H9 (cell line): ENCODE measurements at regions not wholly inside any gene's neighbourhood (a gene's known extent, or its start where the extent isn't known, plus 50 kb on each side); places are given as distances from the start of the nearest gene placed in this dataset.

ENCODE experiments used
- DNase-seq: peaks from one replicate; pipeline ENCODE4 v3.0.0-alpha.2; 2017
- H2AFZ ChIP-seq: one replicate; pipeline ENCODE4 v1.6.1; 2013; ENCODE audit warnings: mild to moderate bottlenecking, low read length, control low read depth, moderate library complexity
- H2AK5ac ChIP-seq: 2 replicates; pipeline ENCODE4 v1.6.1; 2013; ENCODE audit warnings: low read length, control low read depth, mixed read lengths; ENCODE audit not compliant: insufficient read length
- H2BK120ac ChIP-seq: one replicate; pipeline ENCODE4 v1.6.1; 2013; ENCODE audit warnings: low read depth, mild to moderate bottlenecking, low read length, control low read depth, inconsistent platforms; ENCODE audit not compliant: poor library complexity, severe bottlenecking
- H2BK12ac ChIP-seq: 2 replicates; pipeline ENCODE4 v1.6.1; 2013; ENCODE audit warnings: low read length, control low read depth, mixed read lengths, low read depth; ENCODE audit not compliant: insufficient read length
- H2BK15ac ChIP-seq: 2 replicates; pipeline ENCODE4 v1.6.1; 2013; ENCODE audit warnings: low read depth, low read length, control low read depth
- H2BK20ac ChIP-seq: one replicate; pipeline ENCODE4 v1.6.1; 2013; ENCODE audit warnings: low read depth, mild to moderate bottlenecking, low read length, control low read depth, inconsistent platforms; ENCODE audit not compliant: poor library complexity, severe bottlenecking
- H2BK5ac ChIP-seq: 2 replicates; pipeline ENCODE4 v1.6.1; 2013; ENCODE audit warnings: low read length, control low read depth, mixed read lengths; ENCODE audit not compliant: insufficient read length
- H3K14ac ChIP-seq: 2 replicates; pipeline ENCODE4 v1.6.1; 2013; ENCODE audit warnings: low read length, control low read depth; ENCODE audit not compliant: insufficient read depth
- H3K18ac ChIP-seq: 2 replicates; pipeline ENCODE4 v1.6.1; 2013; ENCODE audit warnings: low read depth, mild to moderate bottlenecking, mixed read lengths, low read length, control low read depth; ENCODE audit not compliant: insufficient read length
- H3K23ac ChIP-seq: 2 replicates; pipeline ENCODE4 v1.6.1; 2013; ENCODE audit warnings: low read length, control low read depth, mixed read lengths, low read depth; ENCODE audit not compliant: insufficient read length
- H3K23me2 ChIP-seq: 2 replicates; pipeline ENCODE4 v1.6.1; 2013; ENCODE audit warnings: low read depth, mild to moderate bottlenecking, mixed read lengths, low read length, control low read depth; ENCODE audit not compliant: insufficient read length, poor library complexity, severe bottlenecking
- H3K27ac ChIP-seq: 2 replicates; pipeline ENCODE4 v1.5.1; 2013; ENCODE audit warnings: low read length, control low read depth, mixed read lengths, low read depth; ENCODE audit not compliant: insufficient read length
- H3K27me3 ChIP-seq: 2 replicates; pipeline ENCODE4 v1.6.1; 2013; ENCODE audit warnings: low read length, control low read depth, inconsistent platforms; ENCODE audit not compliant: insufficient read depth
- H3K4ac ChIP-seq: 2 replicates; pipeline ENCODE4 v1.6.1; 2013; ENCODE audit warnings: low read depth, mild to moderate bottlenecking, control low read depth, inconsistent platforms, low read length, moderate library complexity
- H3K4me1 ChIP-seq: 2 replicates; pipeline ENCODE4 v1.6.1; 2013; ENCODE audit warnings: low read length, control low read depth, inconsistent platforms; ENCODE audit not compliant: insufficient read depth
- H3K4me2 ChIP-seq: 2 replicates; pipeline ENCODE4 v1.6.1; 2013; ENCODE audit warnings: low read length, control low read depth, mixed read lengths; ENCODE audit not compliant: insufficient read length, insufficient read depth
- H3K56ac ChIP-seq: 2 replicates; pipeline ENCODE4 v1.6.1; 2013; ENCODE audit warnings: low read depth, mild to moderate bottlenecking, mixed read lengths, low read length, control low read depth; ENCODE audit not compliant: insufficient read length
- H3K79me1 ChIP-seq: 2 replicates; pipeline ENCODE4 v1.6.1; 2013; ENCODE audit warnings: low read depth, mild to moderate bottlenecking, moderate library complexity, low read length, control low read depth, inconsistent platforms; ENCODE audit not compliant: insufficient read depth, poor library complexity, severe bottlenecking
- H3K79me2 ChIP-seq: 2 replicates; pipeline ENCODE4 v1.6.1; 2013; ENCODE audit warnings: low read length, control low read depth, inconsistent platforms; ENCODE audit not compliant: insufficient read depth
- H3K9ac ChIP-seq: 2 replicates; pipeline ENCODE4 v1.6.1; 2013; ENCODE audit warnings: low read length, control low read depth, mixed read lengths; ENCODE audit not compliant: insufficient read length; ENCODE audit errors: extremely low read depth
- H3K9me3 ChIP-seq: one replicate; pipeline ENCODE4 v1.6.1; 2013; ENCODE audit warnings: low read depth, low read length, inconsistent platforms; ENCODE audit not compliant: control insufficient read depth
- H3T11ph ChIP-seq: one replicate; pipeline ENCODE4 v1.6.1; 2013; ENCODE audit warnings: mild to moderate bottlenecking, low read length, control low read depth, inconsistent platforms
- H4K20me1 ChIP-seq: one replicate; pipeline ENCODE4 v1.6.1; 2013; ENCODE audit not compliant: control insufficient read depth, insufficient read length, insufficient read depth
- H4K5ac ChIP-seq: 2 replicates; pipeline ENCODE4 v1.6.1; 2013; ENCODE audit warnings: low read depth, mild to moderate bottlenecking, mixed read lengths, low read length, control low read depth; ENCODE audit not compliant: insufficient read length
- H4K8ac ChIP-seq: replicated peaks from 2 replicates; pipeline ENCODE4 v1.6.1; 2013; ENCODE audit warnings: low read length, control low read depth, mixed read lengths, low read depth; ENCODE audit not compliant: insufficient read length
- H4K91ac ChIP-seq: 2 replicates; pipeline ENCODE4 v1.6.1; 2013; ENCODE audit warnings: low read depth, mild to moderate bottlenecking, moderate library complexity, mixed read lengths, low read length, control low read depth; ENCODE audit not compliant: insufficient read length
- H3K27ac Mint-ChIP-seq, 3 experiments: 2 replicates in 2 of 3; 3 replicates in 1 of 3; pipeline ENCODE4 v1.8.0; 2020 to 2021; ENCODE audit warnings: mixed read lengths in 3 of 3, mild to moderate bottlenecking in 1 of 3, moderate library complexity in 1 of 3
- H3K27me3 Mint-ChIP-seq: 2 replicates; pipeline ENCODE4 v1.8.0; 2021; ENCODE audit warnings: low read depth, mild to moderate bottlenecking, moderate library complexity, mixed read lengths
- H3K36me3 Mint-ChIP-seq, 3 experiments: 2 replicates in 2 of 3; 3 replicates in 1 of 3; pipeline ENCODE4 v1.8.0; 2020 to 2021; ENCODE audit warnings: low read depth in 3 of 3, mixed read lengths in 3 of 3; ENCODE audit not compliant: insufficient read depth in 1 of 3
- H3K4me1 Mint-ChIP-seq, 2 experiments: 2 replicates each; pipeline ENCODE4 v1.8.0; 2020; ENCODE audit warnings: mixed read lengths in 2 of 2
- H3K4me3 Mint-ChIP-seq, 2 experiments: 2 replicates in 1 of 2; 3 replicates in 1 of 2; pipeline ENCODE4 v1.8.0; 2020 to 2021; ENCODE audit warnings: mild to moderate bottlenecking in 2 of 2, mixed read lengths in 2 of 2, moderate library complexity in 1 of 2
- H3K9me3 Mint-ChIP-seq, 2 experiments: 2 replicates in 1 of 2; 3 replicates in 1 of 2; pipeline ENCODE4 v1.8.0; 2020; ENCODE audit warnings: mild to moderate bottlenecking in 2 of 2, mixed read lengths in 2 of 2, moderate library complexity in 1 of 2
- WGBS: extraction: QIAGEN DNeasy Blood & Tissue Kit; methylation state at CpG from one replicate; pipeline ENCODE4 v1.1.7; 2013; ENCODE audit warnings: missing lambda C conversion rate, low lambda C conversion rate, mixed read lengths; ENCODE audit not compliant: insufficient read length; ENCODE audit errors: extremely low coverage; 5-methylcytosine and 5-hydroxymethylcytosine counted together
- TF ChIP-seq, protein P1 (sequence below): fragments of 200-600 bp; sonication (generic); conservative IDR thresholded peaks from 3 replicates; pipeline ENCODE4 v1.8.0; 2021; ENCODE audit warnings: antibody characterized with exemption, mild to moderate bottlenecking

DNA sequence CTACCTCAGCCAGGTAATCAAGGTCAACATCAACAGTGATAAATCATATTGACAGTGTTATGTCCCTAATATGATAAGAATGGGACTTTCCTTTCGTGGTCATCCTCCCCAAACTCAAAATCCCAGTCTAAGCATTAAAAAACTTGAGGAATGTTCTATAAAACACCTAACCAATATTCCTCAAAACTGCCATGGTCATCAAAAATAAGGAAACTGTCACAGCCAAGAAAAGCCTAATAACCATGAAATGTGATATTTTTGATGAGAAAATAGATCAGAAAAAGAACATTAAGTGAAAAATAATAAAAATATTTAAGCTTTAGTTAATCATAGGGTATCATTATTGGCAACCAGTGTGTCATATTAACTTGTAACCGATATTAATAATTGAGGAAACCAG is 232.1 kb upstream of the ATP10B start:
- H3K36me3 Mint-ChIP-seq, result no peaks in the 10 kb centered on the region

More for the DNA sequence above, 232.1 kb upstream of the ATP10B start:
- Mint-ChIP-seq H3K4me3 (no peak overlapping the region), H3K4me1 (no peaks in the 10 kb centered on the region), H3K9me3 (peaks cover 0 to 1% of the 10 kb centered on the region in 2 experiments; a peak in 1 of 5 replicates), H3K27me3 (peaks cover 2% of the 10 kb centered on the region; the same call in 1 of the 2 replicates), H3K27ac (no peak overlapping the region)
- H3K4me1 ChIP-seq, result no peaks in the 10 kb centered on the region
- no peak overlapping the region for H2BK15ac ChIP-seq
- no peak overlapping the region for H3K4me2 ChIP-seq
- H3K23ac ChIP-seq, result no peak overlapping the region
- no peak overlapping the region for H4K8ac ChIP-seq
- WGBS, result no CpG with 5 or more reads among the region's 2 CpGs
- TF ChIP-seq, protein P1, sequence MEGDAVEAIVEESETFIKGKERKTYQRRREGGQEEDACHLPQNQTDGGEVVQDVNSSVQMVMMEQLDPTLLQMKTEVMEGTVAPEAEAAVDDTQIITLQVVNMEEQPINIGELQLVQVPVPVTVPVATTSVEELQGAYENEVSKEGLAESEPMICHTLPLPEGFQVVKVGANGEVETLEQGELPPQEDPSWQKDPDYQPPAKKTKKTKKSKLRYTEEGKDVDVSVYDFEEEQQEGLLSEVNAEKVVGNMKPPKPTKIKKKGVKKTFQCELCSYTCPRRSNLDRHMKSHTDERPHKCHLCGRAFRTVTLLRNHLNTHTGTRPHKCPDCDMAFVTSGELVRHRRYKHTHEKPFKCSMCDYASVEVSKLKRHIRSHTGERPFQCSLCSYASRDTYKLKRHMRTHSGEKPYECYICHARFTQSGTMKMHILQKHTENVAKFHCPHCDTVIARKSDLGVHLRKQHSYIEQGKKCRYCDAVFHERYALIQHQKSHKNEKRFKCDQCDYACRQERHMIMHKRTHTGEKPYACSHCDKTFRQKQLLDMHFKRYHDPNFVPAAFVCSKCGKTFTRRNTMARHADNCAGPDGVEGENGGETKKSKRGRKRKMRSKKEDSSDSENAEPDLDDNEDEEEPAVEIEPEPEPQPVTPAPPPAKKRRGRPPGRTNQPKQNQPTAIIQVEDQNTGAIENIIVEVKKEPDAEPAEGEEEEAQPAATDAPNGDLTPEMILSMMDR, result no peak
- no peak overlapping the region for H3K18ac ChIP-seq
- no peaks in the 10 kb centered on the region for H3K27me3 ChIP-seq
- no peak for DNase-seq
- H3K79me1 ChIP-seq, result no peaks in the 10 kb centered on the region
- H4K20me1 ChIP-seq, result no peaks in the 10 kb centered on the region
- H3K56ac ChIP-seq, result no peak overlapping the region
- H3K9ac ChIP-seq, result no peak overlapping the region
- no peak overlapping the region for H4K91ac ChIP-seq
- H2BK20ac ChIP-seq, result no peak overlapping the region
- no peaks in the 10 kb centered on the region for H3K9me3 ChIP-seq
- H2BK5ac ChIP-seq, result no peak overlapping the region
- H3T11ph ChIP-seq, result no peak overlapping the region
- H2AFZ ChIP-seq, result no peak overlapping the region
- no peak overlapping the region for H2BK12ac ChIP-seq
- no peak overlapping the region for H4K5ac ChIP-seq
- H2AK5ac ChIP-seq, result no peak overlapping the region
- H3K79me2 ChIP-seq, result no peaks in the 10 kb centered on the region
- H3K27ac ChIP-seq, result no peak overlapping the region
- H2BK120ac ChIP-seq, result no peak overlapping the region
- no peak overlapping the region for H3K14ac ChIP-seq
- H3K23me2 ChIP-seq, result no peaks in the 10 kb centered on the region
- H3K4ac ChIP-seq, result no peak overlapping the region
